SH-SY5Y (cell line): ENCODE measurements at regions not wholly inside any gene's neighbourhood (a gene's known extent, or its start where the extent isn't known, plus 50 kb on each side); places are given as distances from the start of the nearest gene placed in this dataset.

Experiments
- GATA2 ChIP-seq: IDR thresholded peaks from 2 replicates; pipeline ENCODE4 v1.6.1; 2011; ENCODE audit warnings: mild to moderate bottlenecking, low read depth, low read length
- GATA3 ChIP-seq: IDR thresholded peaks from 2 replicates; pipeline ENCODE4 v1.6.1; 2011; ENCODE audit warnings: low read depth, mild to moderate bottlenecking, low read length, moderate library complexity

DNA sequence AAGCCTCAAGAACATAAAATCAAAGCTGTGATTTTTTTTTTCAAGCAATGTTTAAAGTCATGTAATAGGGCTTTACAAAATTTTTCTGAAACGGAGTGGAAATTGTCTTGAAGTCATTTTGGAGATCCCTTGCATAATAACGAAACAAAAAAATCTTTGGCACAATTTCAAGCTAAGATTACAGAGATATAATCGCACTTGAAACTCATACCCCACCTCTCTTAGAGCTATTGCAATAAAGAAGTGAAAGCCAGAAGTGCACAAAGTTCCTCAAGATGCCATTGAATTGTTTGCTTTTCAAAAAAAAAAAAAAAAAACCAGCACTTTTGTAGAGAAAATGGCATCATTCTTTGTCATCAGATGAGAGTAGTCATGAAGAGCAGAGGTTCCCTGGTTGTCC lies 152.3 kb downstream of the PAX3 start:
- TF ChIP-seq GATA2 (no peak), GATA3 (no peak)
